K562 (cell line): ENCODE measurements at regions not wholly inside any gene's neighbourhood (a gene's known extent, or its start where the extent isn't known, plus 50 kb on each side); places are given as distances from the start of the nearest gene placed in this dataset.

Experiments
- ATAC-seq: fragments of 200-7000 bp; cut with Tn5 transposase; 3 replicates; pipeline ENCODE4 v1.9.1; 2020; ENCODE audit warnings: moderate library complexity
- BruUV-seq: library from RNA; stranded (reverse); fragments of 400-500 nt; replicated peaks from 2 replicates; lab custom pipeline; 2021; lab: Mats Ljungman, UMichigan
- CTCF ChIA-PET: fragments of 300-600 bp; formaldehyde crosslinking; extraction: SDS; loops from one replicate; lab custom pipeline; 2021; ENCODE audit warnings: low intra/inter-chr PET ratio; lab: Yijun Ruan, JAX
- POLR2A ChIA-PET: fragments of 300-600, 350-650 bp; sonication (Branson Sonifier 250); formaldehyde crosslinking; extraction: SDS; loops from one replicate; lab custom pipeline; 2021; ENCODE audit warnings: antibody characterized with exemption, inconsistent platforms; lab: Yijun Ruan, JAX
- DNase-seq, 4 experiments: peaks; one replicate each; pipeline versions ENCODE4 v3.0.0 to v3.0.0-alpha.2; 2011 to 2018; ENCODE audit warnings: low spot score in 3 of 4, mixed read lengths in 3 of 4; ENCODE audit errors: extremely low read depth in 1 of 4
- FAIRE-seq: peaks from 2 replicates; lab custom pipeline; 2011; peaks lifted over from hg19 to GRCh38; lab: Jason Lieb, UNC
- H2AFZ ChIP-seq: 2 replicates; pipeline ENCODE4 v1.6.0; 2011; ENCODE audit warnings: low read depth, low read length, control low read depth, inconsistent platforms
- H3K27ac ChIP-seq: fragments of 200-600 bp; 3 replicates; pipeline ENCODE4 v1.8.0; 2011; ENCODE audit warnings: low read depth, mild to moderate bottlenecking, control low read depth, inconsistent platforms, low read length, moderate library complexity, mixed read lengths; ENCODE audit errors: extremely low read depth
- H3K27me3 ChIP-seq, 2 experiments: fragments of 300-600 bp in 1 of 2; 2 replicates in 1 of 2; 3 replicates in 1 of 2; pipeline versions ENCODE4 v1.6.0 to v1.8.0; 2011; ENCODE audit warnings: inconsistent platforms in 2 of 2, low read length in 2 of 2, mild to moderate bottlenecking in 1 of 2, mixed read lengths in 1 of 2, moderate library complexity in 1 of 2; ENCODE audit not compliant: control insufficient read depth in 2 of 2, insufficient read depth in 2 of 2
- H3K36me3 ChIP-seq: fragments of 300-600 bp; 3 replicates; pipeline ENCODE4 v1.8.0; 2011; ENCODE audit warnings: mild to moderate bottlenecking, low read length, inconsistent platforms; ENCODE audit not compliant: control insufficient read depth, insufficient read depth
- H3K4me1 ChIP-seq, 2 experiments: fragments of 200-600 bp in 1 of 2; replicated peaks in 1 of 2; 2 replicates in 1 of 2; 3 replicates in 1 of 2; pipeline versions ENCODE4 v1.5.1 to v1.8.0; 2011; ENCODE audit warnings: inconsistent platforms in 2 of 2, low read length in 2 of 2, mild to moderate bottlenecking in 1 of 2, mixed read lengths in 1 of 2, moderate library complexity in 1 of 2; ENCODE audit not compliant: control insufficient read depth in 2 of 2, insufficient read depth in 2 of 2
- H3K4me2 ChIP-seq: 2 replicates; pipeline ENCODE4 v1.6.1; 2011; ENCODE audit warnings: low read length, control low read depth, inconsistent platforms, mixed read lengths; ENCODE audit not compliant: insufficient read depth
- H3K4me3 ChIP-seq: fragments of 200-600 bp; sonication (generic), shearing (Covaris generic); 2 replicates; pipeline ENCODE4 v1.5.1; 2016; ENCODE audit warnings: control low read depth, inconsistent platforms
- H3K79me2 ChIP-seq: fragments of 200-600 bp; 3 replicates; pipeline ENCODE4 v1.8.0; 2011; ENCODE audit warnings: low read length, inconsistent platforms; ENCODE audit not compliant: control insufficient read depth, insufficient read depth
- H3K9ac ChIP-seq, 2 experiments: 2 replicates each; pipeline versions ENCODE4 v1.6.0 to v1.6.1; 2011; ENCODE audit warnings: low read depth in 2 of 2, low read length in 2 of 2, control low read depth in 1 of 2, inconsistent platforms in 1 of 2, mild to moderate bottlenecking in 1 of 2, mixed read lengths in 1 of 2; ENCODE audit not compliant: insufficient read depth in 1 of 2
- H3K9me1 ChIP-seq: one replicate; pipeline ENCODE4 v1.6.0; 2011; ENCODE audit warnings: inconsistent platforms, mild to moderate bottlenecking, low read length, moderate library complexity; ENCODE audit not compliant: control insufficient read depth, insufficient read depth
- H3K9me3 ChIP-seq: replicated peaks from 2 replicates; pipeline ENCODE4 v1.5.1; 2011; ENCODE audit warnings: low read depth, low read length, inconsistent platforms; ENCODE audit not compliant: control insufficient read depth, insufficient read depth
- H4K20me1 ChIP-seq: replicated peaks from 2 replicates; pipeline ENCODE4 v1.6.1; 2011; ENCODE audit warnings: low read length, inconsistent platforms, mixed read lengths; ENCODE audit not compliant: control insufficient read depth, insufficient read depth
- ARID3B ChIP-seq: fragments of 250-450 bp; sonication (Bioruptor Pico); IDR thresholded peaks from 2 replicates; pipeline ENCODE4 v1.4.0; 2020; ENCODE audit warnings: borderline replicate concordance
- FOXP1 ChIP-seq: sonication (generic); formaldehyde crosslinking; IDR thresholded peaks from 2 replicates; pipeline ENCODE4 v1.8.0; 2022; ENCODE audit warnings: mild to moderate bottlenecking, missing genetic modification reagents
- HDGF ChIP-seq: fragments of 450-650 bp; IDR thresholded peaks from 2 replicates; pipeline ENCODE4 v1.6.1; 2016
- KAT8 ChIP-seq: fragments of 450-650 bp; IDR thresholded peaks from 2 replicates; pipeline ENCODE4 v1.6.1; 2016; ENCODE audit warnings: low read depth, mild to moderate bottlenecking
- SIX5 ChIP-seq, 2 experiments: IDR thresholded peaks; 2 replicates each; pipeline ENCODE4 v1.6.1; 2011; ENCODE audit warnings: low read length in 2 of 2, borderline replicate concordance in 1 of 2, low read depth in 1 of 2, mild to moderate bottlenecking in 1 of 2, moderate library complexity in 1 of 2; ENCODE audit not compliant: insufficient read depth in 1 of 2
- TAL1 ChIP-seq: fragments of 450-650 bp; IDR thresholded peaks from 2 replicates; pipeline ENCODE4 v1.6.1; 2016; ENCODE audit warnings: mild to moderate bottlenecking
- ZBTB34 ChIP-seq: fragments of 250-450 bp; sonication (Bioruptor Pico); IDR thresholded peaks from 2 replicates; pipeline ENCODE4 v1.8.0; 2021; ENCODE audit warnings: mild to moderate bottlenecking, moderate library complexity
- ZFX ChIP-seq: sonication (generic); formaldehyde crosslinking; IDR thresholded peaks from 2 replicates; pipeline ENCODE4 v1.8.0; 2022; ENCODE audit warnings: mild to moderate bottlenecking, missing genetic modification reagents, moderate library complexity
- ZNF347 ChIP-seq: fragments of 450-650 bp; formaldehyde crosslinking; IDR thresholded peaks from 2 replicates; pipeline ENCODE4 v1.4.0; 2020; ENCODE audit warnings: low read depth, mild to moderate bottlenecking, moderate library complexity
- ZNF507 ChIP-seq: conservative IDR thresholded peaks from 2 replicates; pipeline ENCODE4 v1.6.1; 2017; ENCODE audit warnings: missing genetic modification characterization, missing compliant biosample characterization
- ZNF75A ChIP-seq: fragments of 450-650 bp; formaldehyde crosslinking; IDR thresholded peaks from 2 replicates; pipeline ENCODE4 v1.4.0; 2020; ENCODE audit warnings: mild to moderate bottlenecking
- ZSCAN32 ChIP-seq: fragments of 450-650 bp; formaldehyde crosslinking; IDR thresholded peaks from 2 replicates; pipeline ENCODE4 v1.4.0; 2020; ENCODE audit warnings: mild to moderate bottlenecking, moderate library complexity
- WGBS: fragments of 100-300 bp; shearing (Covaris generic); methylation state at CpG from one replicate; pipeline ENCODE4 v1.1.6; 2016; ENCODE audit warnings: low coverage, mixed read lengths; ENCODE audit not compliant: insufficient coverage; ENCODE audit errors: missing lambda C conversion rate; 5-methylcytosine and 5-hydroxymethylcytosine counted together
- in situ Hi-C: fragments of 300-500 bp; cut with MboI; formaldehyde crosslinking; loops from 4 replicates; pipeline ENCODE4 v1.15.0; 2018; ENCODE audit warnings: inconsistent platforms, mixed read lengths
- intact Hi-C: fragments of 100-400 bp; cut with micrococcal nuclease; formaldehyde crosslinking; loops from 2 replicates; pipeline ENCODE4 v1.14.2; 2022

- Histone ChIP-seq H3K79me2 (no peaks in the 10 kb centered on the region), H3K27ac (no peak overlapping the region; the same call in 2 of the 3 replicates), H3K4me1 (no peaks in the 10 kb centered on the region), H3K4me2 (no peak overlapping the region), H4K20me1 (no peaks in the 10 kb centered on the region), H3K9me1 (no peaks in the 10 kb centered on the region), H3K36me3 (no peaks in the 10 kb centered on the region), H3K27me3 (no peaks in the 10 kb centered on the region)
- peak; percentile 68 for ATAC-seq
- in situ Hi-C loops = no loop called here
- FAIRE-seq = no peak
- no TSS peak for BruUV-seq
- CTCF ChIA-PET = no interaction called here
- POLR2A ChIA-PET = no interaction called here
- TF ChIP-seq ZBTB34 (CRISPR knock-in tag) (no peak), TAL1 (no peak), SIX5 (IDR thresholded peaks at IDR 0.05; ENCODE audit: borderline replicate concordance in 1 of 2, insufficient read depth in 1 of 2, low read depth in 1 of 2, low read length in 2 of 2) (no peak), ZNF75A (no peak), ZFX (CRISPR knock-in tag) (no peak), HDGF (no peak), FOXP1 (no peak), ZNF347 (CRISPR knock-in tag) (no peak), ARID3B (CRISPR knock-in tag) (no peak), ZSCAN32 (CRISPR knock-in tag) (no peak), ZNF507 (no peak), KAT8 (no peak)
- TF ChIP-seq, all 486 proteins: peak for 0
- intact Hi-C loops = no loop called here
- Histone ChIP-seq H2AFZ (no peak overlapping the region), H3K9me3 (no peaks in the 10 kb centered on the region), H3K9ac (no peak overlapping the region), H3K4me3 (no peak overlapping the region)
- DNase-seq = peak in 1 of 4 experiments; percentile 14
- WGBS = no CpG with 5 or more reads among the region's 1 CpG
These were observed 1052.8 kb upstream of the SPRY2 start for GRCh38 chr13:81393721-81394120.
